Osteoblast (primary cell): ENCODE measurements at regions not wholly inside any gene's neighbourhood (a gene's known extent, or its start where the extent isn't known, plus 50 kb on each side); places are given as distances from the start of the nearest gene placed in this dataset.

Experiments
- DNase-seq: peaks from one replicate; pipeline ENCODE4 v3.0.0; 2011; ENCODE audit warnings: low spot score, mixed read lengths; ENCODE audit not compliant: insufficient read length; ENCODE audit errors: missing footprints
- H2AFZ ChIP-seq: 2 replicates; pipeline ENCODE4 v1.6.0; 2011; ENCODE audit warnings: mild to moderate bottlenecking, low read length
- H3K27ac ChIP-seq: 2 replicates; pipeline ENCODE4 v1.5.1; 2011; ENCODE audit warnings: mild to moderate bottlenecking, low read depth, low read length, moderate library complexity
- H3K27me3 ChIP-seq: 2 replicates; pipeline ENCODE4 v1.6.0; 2012; ENCODE audit warnings: mild to moderate bottlenecking, control low read depth, inconsistent platforms, low read length, moderate library complexity; ENCODE audit not compliant: insufficient read depth
- H3K36me3 ChIP-seq: 2 replicates; pipeline ENCODE4 v1.5.1; 2011; ENCODE audit warnings: mild to moderate bottlenecking, low read length, control low read depth, moderate library complexity; ENCODE audit not compliant: insufficient read depth
- H3K4me1 ChIP-seq: 2 replicates; pipeline ENCODE4 v1.5.1; 2011; ENCODE audit warnings: mild to moderate bottlenecking, low read length, control low read depth, moderate library complexity; ENCODE audit not compliant: insufficient read depth
- H3K4me2 ChIP-seq: 2 replicates; pipeline ENCODE4 v1.6.0; 2011; ENCODE audit warnings: mild to moderate bottlenecking, low read length; ENCODE audit not compliant: insufficient read depth
- H3K4me3 ChIP-seq: fragments of 200-600 bp; sonication (generic); 3 replicates; pipeline ENCODE4 v1.5.1; 2012; ENCODE audit warnings: mild to moderate bottlenecking, low read length, inconsistent platforms; ENCODE audit not compliant: insufficient read depth
- H3K79me2 ChIP-seq: 2 replicates; pipeline ENCODE4 v1.6.0; 2012; ENCODE audit warnings: mild to moderate bottlenecking, low read length, control low read depth, inconsistent platforms; ENCODE audit not compliant: insufficient read depth
- H3K9me3 ChIP-seq: 2 replicates; pipeline ENCODE4 v1.5.1; 2011; ENCODE audit warnings: low read depth, low read length, control low read depth
- H4K20me1 ChIP-seq: 2 replicates; pipeline ENCODE4 v1.6.0; 2012; ENCODE audit warnings: mild to moderate bottlenecking, low read length, control low read depth; ENCODE audit not compliant: insufficient read depth
- CTCF ChIP-seq: IDR thresholded peaks from 2 replicates; pipeline ENCODE4 v1.5.1; 2011; ENCODE audit warnings: mild to moderate bottlenecking, low read depth, low read length, moderate library complexity; ENCODE audit errors: extremely low read depth

GRCh38 chr4:32196950-32197688 is 1477.0 kb downstream of the PCDH7 start:
- TF ChIP-seq CTCF = no peak

GRCh38 chr4:32199639-32200038 is 1479.5 kb downstream of the PCDH7 start:
- Histone ChIP-seq H3K27ac (no peak overlapping the region), H4K20me1 (no peaks in the 10 kb centered on the region), H3K27me3 (no peaks in the 10 kb centered on the region), H3K79me2 (no peaks in the 10 kb centered on the region), H3K9me3 (peaks cover 2% of the 10 kb centered on the region), H3K4me2 (no peak overlapping the region), H3K4me3 (no peak overlapping the region), H3K4me1 (no peaks in the 10 kb centered on the region), H3K36me3 (no peaks in the 10 kb centered on the region), H2AFZ (no peak overlapping the region)
- no peak for TF ChIP-seq CTCF
- DNase-seq = no peak

More at GRCh38 chr4:32196950-32197688, 1477.0 kb downstream of the PCDH7 start:
- no peak overlapping the region for H2AFZ ChIP-seq
- H3K79me2 ChIP-seq = no peaks in the 10 kb centered on the region
- no peak overlapping the region for H3K27ac ChIP-seq
- no peak for DNase-seq
- H3K4me2 ChIP-seq = no peak overlapping the region
- H4K20me1 ChIP-seq = no peaks in the 10 kb centered on the region
- no peak overlapping the region for H3K4me3 ChIP-seq
- H3K36me3 ChIP-seq = no peaks in the 10 kb centered on the region
- H3K4me1 ChIP-seq = no peaks in the 10 kb centered on the region
- no peaks in the 10 kb centered on the region for H3K27me3 ChIP-seq
- H3K9me3 ChIP-seq = no peaks in the 10 kb centered on the region

- Histone ChIP-seq H3K4me1 (no peaks in the 10 kb centered on the region), H4K20me1 (no peaks in the 10 kb centered on the region), H3K4me3 (no peak overlapping the region), H3K9me3 (peaks cover 2% of the 10 kb centered on the region), H3K4me2 (no peak overlapping the region), H3K27me3 (no peaks in the 10 kb centered on the region), H3K79me2 (no peaks in the 10 kb centered on the region), H3K27ac (no peak overlapping the region), H3K36me3 (no peaks in the 10 kb centered on the region), H2AFZ (no peak overlapping the region)
- DNase-seq = no peak
- no peak for TF ChIP-seq CTCF
Observed at GRCh38 chr4:32203340-32203739, 1483.2 kb downstream of the PCDH7 start.

- Histone ChIP-seq H3K4me1 (no peaks in the 10 kb centered on the region), H3K4me3 (no peak overlapping the region), H3K27me3 (no peaks in the 10 kb centered on the region), H3K9me3 (peaks cover 2% of the 10 kb centered on the region), H4K20me1 (no peaks in the 10 kb centered on the region), H3K79me2 (no peaks in the 10 kb centered on the region), H3K27ac (no peak overlapping the region), H2AFZ (no peak overlapping the region), H3K4me2 (no peak overlapping the region), H3K36me3 (no peaks in the 10 kb centered on the region)
- TF ChIP-seq CTCF = no peak
- no peak for DNase-seq
Observed at GRCh38 chr4:32206756-32207155, 1486.6 kb downstream of the PCDH7 start.
